Mesendoderm (in vitro differentiated cells): ENCODE measurements at regions not wholly inside any gene's neighbourhood (a gene's known extent, or its start where the extent isn't known, plus 50 kb on each side); places are given as distances from the start of the nearest gene placed in this dataset.

Source experiments
- DNase-seq: peaks from one replicate; pipeline ENCODE4 v3.0.0; 2013
- H2AK5ac ChIP-seq: 2 replicates; pipeline ENCODE4 v1.6.1; 2013; ENCODE audit warnings: low read length, inconsistent platforms
- H2BK120ac ChIP-seq: 2 replicates; pipeline ENCODE4 v1.6.1; 2013; ENCODE audit warnings: low read depth, mild to moderate bottlenecking, low read length, moderate library complexity, mixed read lengths
- H2BK15ac ChIP-seq: replicated peaks from 2 replicates; pipeline ENCODE4 v1.6.1; 2013; ENCODE audit warnings: low read depth, mild to moderate bottlenecking, moderate library complexity
- H2BK5ac ChIP-seq: 2 replicates; pipeline ENCODE4 v1.6.1; 2013; ENCODE audit warnings: low read length, inconsistent platforms
- H3K18ac ChIP-seq: 2 replicates; pipeline ENCODE4 v1.6.1; 2013; ENCODE audit warnings: mild to moderate bottlenecking, low read length, mixed read lengths
- H3K23ac ChIP-seq: one replicate; pipeline ENCODE4 v1.6.1; 2013; ENCODE audit warnings: low read length
- H3K27ac ChIP-seq: 2 replicates; pipeline ENCODE4 v1.5.1; 2013; ENCODE audit warnings: low read depth, mild to moderate bottlenecking, inconsistent platforms, low read length, moderate library complexity
- H3K27me3 ChIP-seq: 2 replicates; pipeline ENCODE4 v1.6.1; 2013; ENCODE audit warnings: low read length, control low read depth, mild to moderate bottlenecking, inconsistent platforms; ENCODE audit not compliant: insufficient read depth, poor library complexity
- H3K36me3 ChIP-seq: 2 replicates; pipeline ENCODE4 v1.6.1; 2013; ENCODE audit warnings: low read length, inconsistent platforms; ENCODE audit not compliant: control insufficient read depth, insufficient read depth
- H3K4ac ChIP-seq: one replicate; pipeline ENCODE4 v1.6.1; 2013; ENCODE audit warnings: low read depth, mild to moderate bottlenecking, low read length, moderate library complexity
- H3K4me1 ChIP-seq: 2 replicates; pipeline ENCODE4 v1.6.1; 2013; ENCODE audit warnings: low read depth, low read length, inconsistent platforms; ENCODE audit not compliant: control insufficient read depth
- H3K4me2 ChIP-seq: 2 replicates; pipeline ENCODE4 v1.6.1; 2013; ENCODE audit warnings: low read length
- H3K4me3 ChIP-seq: 2 replicates; pipeline ENCODE4 v1.5.1; 2013; ENCODE audit warnings: mild to moderate bottlenecking, low read length
- H3K56ac ChIP-seq: one replicate; pipeline ENCODE4 v1.6.1; 2013; ENCODE audit warnings: low read length
- H3K79me1 ChIP-seq: 2 replicates; pipeline ENCODE4 v1.6.1; 2013; ENCODE audit warnings: low read length, inconsistent platforms
- H3K79me2 ChIP-seq: 2 replicates; pipeline ENCODE4 v1.6.1; 2013; ENCODE audit warnings: mild to moderate bottlenecking, low read length; ENCODE audit not compliant: control insufficient read depth, insufficient read depth
- H3K9ac ChIP-seq: 2 replicates; pipeline ENCODE4 v1.6.1; 2013; ENCODE audit warnings: low read length, inconsistent platforms
- H4K5ac ChIP-seq: one replicate; pipeline ENCODE4 v1.6.1; 2013; ENCODE audit warnings: low read length
- H4K8ac ChIP-seq: one replicate; pipeline ENCODE4 v1.6.1; 2013; ENCODE audit warnings: low read depth, mild to moderate bottlenecking, control low read depth, low read length, moderate library complexity
- WGBS: extraction: QIAGEN DNeasy Blood & Tissue Kit; methylation state at CpG from one replicate; pipeline ENCODE4 v1.1.7; 2013; ENCODE audit warnings: low lambda C conversion rate, missing lambda C conversion rate; ENCODE audit not compliant: insufficient coverage; ENCODE audit errors: extremely low coverage; 5-methylcytosine and 5-hydroxymethylcytosine counted together

GRCh38 chrX:122910697-122911096 is 273.4 kb upstream of the GRIA3 start:
- Histone ChIP-seq H3K56ac (no peak overlapping the region), H3K4me3 (no peak overlapping the region), H2BK120ac (no peak overlapping the region), H3K18ac (no peak overlapping the region), H3K27me3 (no peaks in the 10 kb centered on the region), H3K36me3 (no peaks in the 10 kb centered on the region), H3K9ac (no peak overlapping the region), H3K4me2 (no peak overlapping the region), H4K8ac (no peak overlapping the region), H2AK5ac (no peak overlapping the region), H2BK5ac (no peak overlapping the region), H3K79me2 (no peaks in the 10 kb centered on the region), H3K79me1 (no peaks in the 10 kb centered on the region), H3K4me1 (no peaks in the 10 kb centered on the region), H2BK15ac (no peak overlapping the region), H4K5ac (no peak overlapping the region), H3K4ac (no peak overlapping the region), H3K23ac (no peak overlapping the region), H3K27ac (no peak overlapping the region)
- no peak for DNase-seq
- no CpG with 5 or more reads among the region's 2 CpGs for WGBS

DNA sequence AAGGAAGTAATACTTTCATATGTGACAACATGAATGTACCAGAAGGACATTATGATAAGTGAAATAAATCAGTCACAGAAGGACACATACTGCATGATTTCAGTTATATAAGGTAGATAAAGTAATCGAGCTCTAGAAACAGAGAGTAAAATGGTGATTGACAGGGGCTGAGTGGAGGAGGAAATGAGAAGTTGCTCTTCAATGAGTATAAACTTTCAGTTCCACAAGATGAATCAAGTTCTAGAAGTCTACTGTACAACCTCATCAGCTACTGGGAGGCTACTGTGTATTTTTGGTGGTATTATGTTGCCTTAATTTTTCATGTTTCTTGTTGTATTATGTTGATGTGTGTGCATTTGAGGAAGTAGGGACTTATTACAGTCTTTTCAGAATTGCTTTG is 270.9 kb upstream of the GRIA3 start:
- Histone ChIP-seq H4K8ac (no peak overlapping the region), H2AK5ac (no peak overlapping the region), H3K36me3 (no peaks in the 10 kb centered on the region), H2BK5ac (no peak overlapping the region), H3K4ac (no peak overlapping the region), H3K4me3 (no peak overlapping the region), H2BK120ac (no peak overlapping the region), H3K27me3 (no peaks in the 10 kb centered on the region), H3K56ac (no peak overlapping the region), H3K9ac (no peak overlapping the region), H2BK15ac (no peak overlapping the region), H3K27ac (no peak overlapping the region), H3K79me1 (no peaks in the 10 kb centered on the region), H3K18ac (no peak overlapping the region), H3K4me1 (no peaks in the 10 kb centered on the region), H3K23ac (no peak overlapping the region), H4K5ac (no peak overlapping the region), H3K4me2 (no peak overlapping the region), H3K79me2 (no peaks in the 10 kb centered on the region)
- WGBS: no CpG with 5 or more reads among the region's 1 CpG
- DNase-seq: no peak

DNA sequence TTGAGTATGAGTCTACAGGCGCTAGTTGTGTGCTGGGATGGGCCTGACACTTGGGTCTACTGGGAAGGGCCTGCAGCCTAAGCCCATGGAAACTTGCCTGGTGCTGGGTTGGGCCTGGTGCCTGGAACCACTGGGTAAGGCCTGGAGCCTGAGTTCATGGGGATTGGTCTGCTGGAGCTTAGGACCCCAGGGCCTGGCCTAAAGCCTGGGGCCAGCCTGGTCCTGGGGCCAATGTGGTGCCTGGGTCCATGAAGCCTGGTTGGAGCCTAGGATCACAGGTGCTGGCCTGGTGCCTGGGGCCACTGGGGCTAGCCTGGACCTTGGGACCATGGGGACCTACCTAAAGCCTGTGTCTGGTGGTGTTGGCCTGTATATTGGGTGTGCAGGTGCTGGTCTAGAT is 270.3 kb upstream of the GRIA3 start:
- Histone ChIP-seq H2BK5ac (no peak overlapping the region), H2AK5ac (no peak overlapping the region), H3K4me1 (no peaks in the 10 kb centered on the region), H3K36me3 (no peaks in the 10 kb centered on the region), H3K27ac (no peak overlapping the region), H3K4me3 (no peak overlapping the region), H3K56ac (no peak overlapping the region), H4K5ac (no peak overlapping the region), H3K9ac (no peak overlapping the region), H2BK15ac (no peak overlapping the region), H3K27me3 (no peaks in the 10 kb centered on the region), H2BK120ac (no peak overlapping the region), H3K4me2 (no peak overlapping the region), H3K79me2 (no peaks in the 10 kb centered on the region), H3K79me1 (no peaks in the 10 kb centered on the region), H3K4ac (no peak overlapping the region), H4K8ac (no peak overlapping the region), H3K23ac (no peak overlapping the region), H3K18ac (no peak overlapping the region)
- no CpG with 5 or more reads among the region's 1 CpG for WGBS
- DNase-seq: no peak

- H2BK120ac ChIP-seq: no peak overlapping the region
- H3K4me3 ChIP-seq: no peak overlapping the region
These were observed 269.8 kb upstream of the GRIA3 start for GRCh38 chrX:122914256-122914655.

DNA sequence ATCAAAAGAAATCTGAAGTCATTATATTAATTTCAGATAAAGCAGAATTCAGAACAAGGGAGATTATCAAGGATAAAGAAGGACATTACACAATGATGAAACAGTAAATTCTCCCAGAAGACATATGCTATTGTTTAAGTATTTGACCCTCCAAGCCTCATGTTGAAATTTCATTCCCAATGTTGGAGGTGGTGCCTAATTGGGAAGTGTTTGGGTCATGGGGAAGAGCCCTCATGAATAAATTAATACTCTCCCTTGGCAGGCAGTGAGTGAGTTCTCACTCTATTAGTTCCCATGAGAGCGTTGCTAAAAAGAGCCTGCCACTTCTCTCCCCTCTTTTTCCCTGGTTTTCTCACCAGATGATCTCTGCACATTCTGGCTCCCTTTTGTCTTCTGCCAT is 249.9 kb upstream of the GRIA3 start:
- H3K27ac ChIP-seq: no peak overlapping the region
- H3K4me2 ChIP-seq: no peak overlapping the region
- no CpG with 5 or more reads among the region's 1 CpG for WGBS
- H3K9ac ChIP-seq: no peak overlapping the region
- no peak overlapping the region for H2AK5ac ChIP-seq
- no peaks in the 10 kb centered on the region for H3K4me1 ChIP-seq
- H3K36me3 ChIP-seq: no peaks in the 10 kb centered on the region
- no peaks in the 10 kb centered on the region for H3K79me2 ChIP-seq
- H3K4ac ChIP-seq: no peak overlapping the region
- H3K27me3 ChIP-seq: no peaks in the 10 kb centered on the region
- H3K79me1 ChIP-seq: no peaks in the 10 kb centered on the region
- DNase-seq: no peak
- no peak overlapping the region for H2BK15ac ChIP-seq
- no peak overlapping the region for H3K56ac ChIP-seq
- no peak overlapping the region for H2BK120ac ChIP-seq
- H4K8ac ChIP-seq: no peak overlapping the region
- H3K4me3 ChIP-seq: no peak overlapping the region
- H3K18ac ChIP-seq: no peak overlapping the region
- no peak overlapping the region for H2BK5ac ChIP-seq
- no peak overlapping the region for H3K23ac ChIP-seq
- H4K5ac ChIP-seq: no peak overlapping the region

More at GRCh38 chrX:122914256-122914655, 269.8 kb upstream of the GRIA3 start:
- Histone ChIP-seq H3K4me2 (no peak overlapping the region), H2AK5ac (no peak overlapping the region), H2BK15ac (no peak overlapping the region), H3K23ac (no peak overlapping the region), H4K8ac (no peak overlapping the region), H3K4me1 (no peaks in the 10 kb centered on the region), H3K27ac (no peak overlapping the region), H3K79me1 (no peaks in the 10 kb centered on the region), H2BK5ac (no peak overlapping the region), H3K79me2 (no peaks in the 10 kb centered on the region), H3K4ac (no peak overlapping the region), H4K5ac (no peak overlapping the region), H3K56ac (no peak overlapping the region), H3K18ac (no peak overlapping the region), H3K9ac (no peak overlapping the region), H3K27me3 (no peaks in the 10 kb centered on the region), H3K36me3 (no peaks in the 10 kb centered on the region)
- no peak for DNase-seq
- WGBS: no CpG with 5 or more reads among the region's 5 CpGs

DNA sequence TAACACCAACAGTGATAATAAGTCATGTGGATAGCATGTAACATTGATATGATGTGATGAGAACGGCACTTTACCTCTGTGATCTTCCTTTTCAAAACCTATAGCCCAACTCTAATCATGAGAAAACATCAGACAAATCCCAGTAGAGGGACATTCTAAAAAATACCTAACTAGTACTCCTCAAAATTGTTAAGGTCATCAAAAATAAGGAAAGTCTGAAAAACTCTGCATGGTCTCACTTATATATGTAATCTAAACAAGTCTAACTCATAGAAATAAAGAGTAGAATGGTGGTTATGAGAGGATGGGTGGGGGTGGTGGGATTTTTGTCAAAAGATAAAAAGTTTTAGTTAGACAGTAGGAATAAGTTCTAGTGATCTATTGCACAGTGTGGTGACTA is 243.9 kb upstream of the GRIA3 start:
- Histone ChIP-seq H3K79me1 (no peaks in the 10 kb centered on the region), H3K79me2 (no peaks in the 10 kb centered on the region), H3K9ac (no peak overlapping the region), H3K18ac (no peak overlapping the region), H4K8ac (no peak overlapping the region), H2BK5ac (no peak overlapping the region), H4K5ac (no peak overlapping the region), H2AK5ac (no peak overlapping the region), H2BK15ac (no peak overlapping the region), H3K4me2 (no peak overlapping the region), H3K4me3 (no peak overlapping the region), H3K27me3 (no peaks in the 10 kb centered on the region), H3K4ac (no peak overlapping the region), H3K36me3 (no peaks in the 10 kb centered on the region), H3K23ac (no peak overlapping the region), H2BK120ac (no peak overlapping the region), H3K27ac (no peak overlapping the region), H3K4me1 (no peaks in the 10 kb centered on the region), H3K56ac (no peak overlapping the region)
- no peak for DNase-seq
- no CpG with 5 or more reads among the region's 1 CpG for WGBS
